ENCODE measurements at regions not wholly inside any gene's neighbourhood (a gene's known extent, or its start where the extent isn't known, plus 50 kb on each side); places are given as distances from the start of the nearest gene placed in this dataset.

DNA sequence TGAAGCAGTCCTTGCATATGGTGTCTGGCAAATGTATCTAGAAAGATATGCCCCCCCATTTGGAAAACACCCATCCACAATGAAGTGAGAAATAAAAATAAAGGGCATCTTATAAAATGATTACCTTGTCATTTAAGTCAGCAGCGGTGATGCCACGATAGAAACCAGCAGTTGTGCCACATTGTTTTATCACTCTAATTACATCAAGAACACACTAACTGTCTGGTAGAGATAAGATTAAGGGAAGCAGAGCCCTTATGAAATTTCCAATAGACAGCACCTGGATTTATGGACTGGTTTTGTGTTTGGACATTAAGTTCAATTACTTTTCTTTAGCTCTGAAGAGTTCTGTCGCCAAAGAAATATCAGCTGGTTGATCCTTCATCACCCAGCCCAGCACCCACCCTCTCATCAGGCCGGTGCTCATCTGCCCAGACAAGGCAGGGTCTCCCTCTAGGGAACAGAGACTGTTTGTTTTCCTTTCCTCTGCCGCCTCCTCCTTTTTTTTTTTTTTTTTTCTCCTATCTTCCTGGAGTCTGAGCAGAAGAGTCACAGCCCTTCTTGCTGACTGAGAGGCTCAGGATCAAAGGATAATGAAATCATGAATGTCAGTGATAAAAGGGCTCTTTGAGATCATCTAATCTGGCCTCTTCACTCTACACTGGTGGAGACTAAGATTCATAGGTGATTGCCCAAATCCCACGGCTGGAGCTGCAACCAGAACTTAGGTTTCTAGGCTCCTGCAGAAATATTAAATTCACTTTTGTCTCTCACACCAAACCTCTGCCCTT is 464.1 kb downstream of the NTRK3 start (continued):
- TF ChIP-seq, protein P1, sequence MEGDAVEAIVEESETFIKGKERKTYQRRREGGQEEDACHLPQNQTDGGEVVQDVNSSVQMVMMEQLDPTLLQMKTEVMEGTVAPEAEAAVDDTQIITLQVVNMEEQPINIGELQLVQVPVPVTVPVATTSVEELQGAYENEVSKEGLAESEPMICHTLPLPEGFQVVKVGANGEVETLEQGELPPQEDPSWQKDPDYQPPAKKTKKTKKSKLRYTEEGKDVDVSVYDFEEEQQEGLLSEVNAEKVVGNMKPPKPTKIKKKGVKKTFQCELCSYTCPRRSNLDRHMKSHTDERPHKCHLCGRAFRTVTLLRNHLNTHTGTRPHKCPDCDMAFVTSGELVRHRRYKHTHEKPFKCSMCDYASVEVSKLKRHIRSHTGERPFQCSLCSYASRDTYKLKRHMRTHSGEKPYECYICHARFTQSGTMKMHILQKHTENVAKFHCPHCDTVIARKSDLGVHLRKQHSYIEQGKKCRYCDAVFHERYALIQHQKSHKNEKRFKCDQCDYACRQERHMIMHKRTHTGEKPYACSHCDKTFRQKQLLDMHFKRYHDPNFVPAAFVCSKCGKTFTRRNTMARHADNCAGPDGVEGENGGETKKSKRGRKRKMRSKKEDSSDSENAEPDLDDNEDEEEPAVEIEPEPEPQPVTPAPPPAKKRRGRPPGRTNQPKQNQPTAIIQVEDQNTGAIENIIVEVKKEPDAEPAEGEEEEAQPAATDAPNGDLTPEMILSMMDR (IDR thresholded peaks at IDR 0.05; ENCODE audit: control extremely low read depth in 1 of 3, insufficient read depth in 1 of 3, low read depth in 1 of 3, low read length in 3 of 3): no peak
- TF ChIP-seq BCL11A (IDR thresholded peaks at IDR 0.05; ENCODE audit: low read depth in 2 of 2, low read length in 2 of 2) (no peak), RFX5 (IDR thresholded peaks at IDR 0.05; ENCODE audit: borderline replicate concordance, low read depth, low read length) (no peak), ASH2L (IDR thresholded peaks at IDR 0.05; ENCODE audit: low read length) (no peak), NRF1 (IDR thresholded peaks at IDR 0.05; ENCODE audit: low read depth, low read length) (no peak), POLR2AphosphoS5 (IDR thresholded peaks at IDR 0.05; ENCODE audit: low read depth, low read length) (no peak), RNF2 (IDR thresholded peaks at IDR 0.05; ENCODE audit: borderline replicate concordance, low read depth, low read length, missing control alignments, poor library complexity, severe bottlenecking) (no peak)
